Panc1 (cell line): ENCODE measurements at regions not wholly inside any gene's neighbourhood (a gene's known extent, or its start where the extent isn't known, plus 50 kb on each side); places are given as distances from the start of the nearest gene placed in this dataset.

Source experiments
- ATAC-seq: fragments of 200-7000 bp; cut with Tn5 transposase; 2 replicates; pipeline ENCODE4 v1.9.1; 2020; ENCODE audit warnings: mild to moderate bottlenecking, moderate library complexity
- BruUV-seq: library from RNA; stranded (reverse); fragments of 400-500 nt; replicated peaks from 2 replicates; lab custom pipeline; 2021; lab: Mats Ljungman, UMichigan
- CTCF ChIA-PET: fragments of 300-600 bp; sonication (Branson Sonifier 250); formaldehyde crosslinking; loops from one replicate; lab custom pipeline; 2022; ENCODE audit warnings: antibody characterized with exemption; lab: Charles Lee
- POLR2A ChIA-PET: fragments of 300-600 bp; sonication (Branson Sonifier 250); formaldehyde crosslinking; loops from one replicate; lab custom pipeline; 2022; ENCODE audit warnings: antibody characterized with exemption; lab: Charles Lee
- DNase-seq: peaks from one replicate; pipeline ENCODE4 v3.0.0-alpha.2; 2010; ENCODE audit warnings: low read depth, low spot score
- H3K27ac ChIP-seq: 2 replicates; pipeline ENCODE4 v1.5.1; 2011; ENCODE audit warnings: mild to moderate bottlenecking, low read length, inconsistent platforms
- H3K27me3 ChIP-seq: fragments of 200-500 bp; sonication (Bioruptor generic); 2 replicates; pipeline ENCODE4 v1.6.0; 2014; ENCODE audit warnings: low read length, inconsistent platforms; ENCODE audit not compliant: control insufficient read depth, insufficient read depth
- H3K36me3 ChIP-seq: fragments of 200-500 bp; sonication (Bioruptor generic); 2 replicates; pipeline ENCODE4 v1.5.1; 2014; ENCODE audit warnings: inconsistent platforms, mild to moderate bottlenecking, low read length, moderate library complexity; ENCODE audit not compliant: control insufficient read depth, insufficient read depth
- H3K4me1 ChIP-seq: 2 replicates; pipeline ENCODE4 v1.5.1; 2011; ENCODE audit warnings: inconsistent platforms, mild to moderate bottlenecking, low read length, moderate library complexity; ENCODE audit not compliant: control insufficient read depth, insufficient read depth
- H3K4me3 ChIP-seq, 2 experiments: 2 replicates each; pipeline ENCODE4 v1.5.1; 2011 to 2012; ENCODE audit warnings: low read depth in 2 of 2, low read length in 2 of 2, mild to moderate bottlenecking in 2 of 2, inconsistent platforms in 1 of 2, moderate library complexity in 1 of 2
- H3K9me3 ChIP-seq: fragments of 200-500 bp; sonication (Bioruptor generic); 2 replicates; pipeline ENCODE4 v1.5.1; 2014; ENCODE audit warnings: low read depth, mild to moderate bottlenecking, inconsistent platforms, low read length, moderate library complexity; ENCODE audit not compliant: control insufficient read depth, insufficient read depth
- CTCF ChIP-seq: fragments of 450-650 bp; IDR thresholded peaks from 2 replicates; pipeline ENCODE4 v1.5.1; 2017; ENCODE audit warnings: mild to moderate bottlenecking
- POLR2AphosphoS5 ChIP-seq: IDR thresholded peaks from 2 replicates; pipeline ENCODE4 v1.6.1; 2012; ENCODE audit warnings: mild to moderate bottlenecking, low read depth, low read length, moderate library complexity
- REST ChIP-seq, 2 experiments: IDR thresholded peaks; 2 replicates each; pipeline ENCODE4 v1.6.1; 2011 to 2012; ENCODE audit warnings: low read depth in 2 of 2, control low read depth in 1 of 2, low read length in 1 of 2, mild to moderate bottlenecking in 1 of 2, moderate library complexity in 1 of 2; ENCODE audit not compliant: insufficient read depth in 1 of 2
- SIN3A ChIP-seq: IDR thresholded peaks from 2 replicates; pipeline ENCODE4 v1.6.1; 2012; ENCODE audit warnings: low read depth, mild to moderate bottlenecking, low read length, moderate library complexity, borderline replicate concordance; ENCODE audit not compliant: insufficient read depth
- TCF7L2 ChIP-seq: IDR thresholded peaks from 2 replicates; pipeline ENCODE4 v1.6.1; 2011; ENCODE audit warnings: mild to moderate bottlenecking, low read depth, low read length, inconsistent platforms
- in situ Hi-C: cut with HindIII; loops from 2 replicates; pipeline ENCODE4 v1.10.0; 2016; ENCODE audit warnings: low sequenced_read_pairs, low pct_unique_long_range_greater_than_20kb
- intact Hi-C: fragments of 100-400 bp; cut with micrococcal nuclease; formaldehyde crosslinking; loops from one replicate; pipeline ENCODE4 v1.10.0; 2022; ENCODE audit not compliant: unreplicated experiment

GRCh38 chr22:35475545-35475944 lies 65.1 kb upstream of the RASD2 start:
- ATAC-seq (no peak), DNase-seq (no peak)
- H3K27ac ChIP-seq: no peak overlapping the region
- in situ Hi-C loops (no loop called here), intact Hi-C loops (no loop called here)
- H3K9me3 ChIP-seq: no peaks in the 10 kb centered on the region
- H3K27me3 ChIP-seq: no peaks in the 10 kb centered on the region
- no peaks in the 10 kb centered on the region for H3K4me1 ChIP-seq
- CTCF ChIA-PET: no interaction called here
- POLR2A ChIA-PET: no interaction called here
- H3K4me3 ChIP-seq: no peak overlapping the region
- H3K36me3 ChIP-seq: no peaks in the 10 kb centered on the region
- BruUV-seq: no TSS peak
- TF ChIP-seq SIN3A (no peak), TCF7L2 (no peak), CTCF (no peak), REST (IDR thresholded peaks at IDR 0.05; ENCODE audit: insufficient read depth in 1 of 2, low read depth in 2 of 2, low read length in 1 of 2) (no peak), POLR2AphosphoS5 (no peak)

GRCh38 chr22:35476341-35476740 lies 64.3 kb upstream of the RASD2 start:
- no peak overlapping the region for H3K4me3 ChIP-seq
- H3K27ac ChIP-seq: no peak overlapping the region
- BruUV-seq: no TSS peak
- H3K9me3 ChIP-seq: no peaks in the 10 kb centered on the region
- intact Hi-C loops (no loop called here), in situ Hi-C loops (no loop called here)
- ATAC-seq (no peak), DNase-seq (no peak)
- H3K4me1 ChIP-seq: no peaks in the 10 kb centered on the region
- no peaks in the 10 kb centered on the region for H3K36me3 ChIP-seq
- no peaks in the 10 kb centered on the region for H3K27me3 ChIP-seq
- ChIA-PET CTCF (no interaction called here), POLR2A (no interaction called here)
- TF ChIP-seq TCF7L2 (no peak), REST (IDR thresholded peaks at IDR 0.05; ENCODE audit: insufficient read depth in 1 of 2, low read depth in 2 of 2, low read length in 1 of 2) (no peak), CTCF (no peak), POLR2AphosphoS5 (no peak), SIN3A (no peak)
